ENCODE measurements at regions not wholly inside any gene's neighbourhood (a gene's known extent, or its start where the extent isn't known, plus 50 kb on each side); places are given as distances from the start of the nearest gene placed in this dataset.

GRCh38 chr2:7427293-7428060 lies 510.3 kb downstream of the RNF144A start:
- TF ChIP-seq, protein P1, sequence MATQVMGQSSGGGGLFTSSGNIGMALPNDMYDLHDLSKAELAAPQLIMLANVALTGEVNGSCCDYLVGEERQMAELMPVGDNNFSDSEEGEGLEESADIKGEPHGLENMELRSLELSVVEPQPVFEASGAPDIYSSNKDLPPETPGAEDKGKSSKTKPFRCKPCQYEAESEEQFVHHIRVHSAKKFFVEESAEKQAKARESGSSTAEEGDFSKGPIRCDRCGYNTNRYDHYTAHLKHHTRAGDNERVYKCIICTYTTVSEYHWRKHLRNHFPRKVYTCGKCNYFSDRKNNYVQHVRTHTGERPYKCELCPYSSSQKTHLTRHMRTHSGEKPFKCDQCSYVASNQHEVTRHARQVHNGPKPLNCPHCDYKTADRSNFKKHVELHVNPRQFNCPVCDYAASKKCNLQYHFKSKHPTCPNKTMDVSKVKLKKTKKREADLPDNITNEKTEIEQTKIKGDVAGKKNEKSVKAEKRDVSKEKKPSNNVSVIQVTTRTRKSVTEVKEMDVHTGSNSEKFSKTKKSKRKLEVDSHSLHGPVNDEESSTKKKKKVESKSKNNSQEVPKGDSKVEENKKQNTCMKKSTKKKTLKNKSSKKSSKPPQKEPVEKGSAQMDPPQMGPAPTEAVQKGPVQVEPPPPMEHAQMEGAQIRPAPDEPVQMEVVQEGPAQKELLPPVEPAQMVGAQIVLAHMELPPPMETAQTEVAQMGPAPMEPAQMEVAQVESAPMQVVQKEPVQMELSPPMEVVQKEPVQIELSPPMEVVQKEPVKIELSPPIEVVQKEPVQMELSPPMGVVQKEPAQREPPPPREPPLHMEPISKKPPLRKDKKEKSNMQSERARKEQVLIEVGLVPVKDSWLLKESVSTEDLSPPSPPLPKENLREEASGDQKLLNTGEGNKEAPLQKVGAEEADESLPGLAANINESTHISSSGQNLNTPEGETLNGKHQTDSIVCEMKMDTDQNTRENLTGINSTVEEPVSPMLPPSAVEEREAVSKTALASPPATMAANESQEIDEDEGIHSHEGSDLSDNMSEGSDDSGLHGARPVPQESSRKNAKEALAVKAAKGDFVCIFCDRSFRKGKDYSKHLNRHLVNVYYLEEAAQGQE (IDR thresholded peaks at IDR 0.05; ENCODE audit: insufficient read depth in 1 of 2, low read depth in 2 of 2, low read length in 2 of 2): no peak
- TF ChIP-seq POLR2AphosphoS5 (IDR thresholded peaks at IDR 0.05; ENCODE audit: low read depth, low read length): no peak
- TF ChIP-seq TAF1 (IDR thresholded peaks at IDR 0.05; ENCODE audit: borderline replicate concordance, insufficient read depth, low read length): no peak
